ENCODE measurements at regions not wholly inside any gene's neighbourhood (a gene's known extent, or its start where the extent isn't known, plus 50 kb on each side); places are given as distances from the start of the nearest gene placed in this dataset.

DNA sequence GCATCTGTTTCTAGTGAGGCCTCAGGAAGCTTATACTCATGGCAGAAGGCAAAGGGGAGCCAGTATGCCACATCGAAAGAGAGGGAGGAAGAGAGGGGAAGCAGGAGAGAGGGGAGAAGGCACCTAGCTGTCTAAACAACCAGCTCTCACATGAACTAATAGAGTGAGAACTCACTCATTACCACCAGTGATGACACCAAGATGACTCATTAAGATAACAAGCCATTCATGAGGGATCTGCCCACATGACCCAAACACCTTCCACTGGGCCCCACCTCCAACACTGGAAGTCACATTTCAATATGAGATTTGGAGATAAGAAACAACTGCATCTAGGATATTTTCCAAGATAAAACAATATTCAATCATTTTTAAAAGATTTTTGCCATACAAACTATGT is 753.9 kb upstream of the ZEB2 start:
- TF ChIP-seq, protein P1, sequence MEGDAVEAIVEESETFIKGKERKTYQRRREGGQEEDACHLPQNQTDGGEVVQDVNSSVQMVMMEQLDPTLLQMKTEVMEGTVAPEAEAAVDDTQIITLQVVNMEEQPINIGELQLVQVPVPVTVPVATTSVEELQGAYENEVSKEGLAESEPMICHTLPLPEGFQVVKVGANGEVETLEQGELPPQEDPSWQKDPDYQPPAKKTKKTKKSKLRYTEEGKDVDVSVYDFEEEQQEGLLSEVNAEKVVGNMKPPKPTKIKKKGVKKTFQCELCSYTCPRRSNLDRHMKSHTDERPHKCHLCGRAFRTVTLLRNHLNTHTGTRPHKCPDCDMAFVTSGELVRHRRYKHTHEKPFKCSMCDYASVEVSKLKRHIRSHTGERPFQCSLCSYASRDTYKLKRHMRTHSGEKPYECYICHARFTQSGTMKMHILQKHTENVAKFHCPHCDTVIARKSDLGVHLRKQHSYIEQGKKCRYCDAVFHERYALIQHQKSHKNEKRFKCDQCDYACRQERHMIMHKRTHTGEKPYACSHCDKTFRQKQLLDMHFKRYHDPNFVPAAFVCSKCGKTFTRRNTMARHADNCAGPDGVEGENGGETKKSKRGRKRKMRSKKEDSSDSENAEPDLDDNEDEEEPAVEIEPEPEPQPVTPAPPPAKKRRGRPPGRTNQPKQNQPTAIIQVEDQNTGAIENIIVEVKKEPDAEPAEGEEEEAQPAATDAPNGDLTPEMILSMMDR (IDR thresholded peaks at IDR 0.05), result no peak
- TF ChIP-seq POLR2AphosphoS5 (IDR thresholded peaks at IDR 0.05; ENCODE audit: low read depth, low read length), result no peak
